Vagina (tissue), 2 donors: ENCODE measurements at regions not wholly inside any gene's neighbourhood (a gene's known extent, or its start where the extent isn't known, plus 50 kb on each side); places are given as distances from the start of the nearest gene placed in this dataset.

Experiments
- POLR2A ChIP-seq, 2 donors: fragments of 450-650 bp; IDR thresholded peaks; one replicate each; pipeline ENCODE4 v1.6.1; 2017; ENCODE audit warnings: antibody characterized with exemption in 2 of 2, mild to moderate bottlenecking in 2 of 2, moderate library complexity in 2 of 2
- POLR2AphosphoS5 ChIP-seq, 2 donors: sonication (generic); formaldehyde crosslinking; IDR thresholded peaks; one replicate each; pipeline ENCODE4 v1.9.0; 2017; ENCODE audit warnings: antibody characterized with exemption in 2 of 2, mild to moderate bottlenecking in 2 of 2, low read depth in 1 of 2; ENCODE audit not compliant: insufficient read depth in 1 of 2
- TF ChIP-seq, protein P1 (sequence below), 3 experiments: fragments of 450-650 bp in 2 of 3; fragments of 200-600 bp in 1 of 3; sonication (generic) in 1 of 3; IDR thresholded peaks; one replicate each; pipeline ENCODE4 v1.5.1; 2017 to 2019; ENCODE audit warnings: antibody characterized with exemption in 3 of 3, mild to moderate bottlenecking in 2 of 3, moderate library complexity in 2 of 3

DNA sequence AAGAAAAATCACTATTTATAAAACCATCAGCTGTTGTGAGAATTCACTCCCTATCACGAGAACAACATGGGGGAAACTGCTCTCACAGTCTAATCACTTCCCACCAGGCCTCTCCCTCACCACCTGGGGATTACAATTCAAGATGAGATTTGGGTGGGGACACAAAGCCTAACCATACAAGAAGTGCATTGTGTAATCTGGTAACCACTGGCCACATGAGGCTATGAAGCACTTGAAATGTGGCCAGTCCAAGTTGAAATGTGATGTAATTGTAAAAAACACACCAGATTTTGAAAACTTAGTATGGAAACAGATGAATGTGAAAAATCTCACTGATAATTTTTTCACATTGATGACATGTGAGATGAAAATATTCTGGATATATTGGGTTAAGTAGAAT, 293.8 kb downstream of the TTLL7 start:
- TF ChIP-seq POLR2AphosphoS5 (IDR thresholded peaks at IDR 0.05; ENCODE audit: insufficient read depth in 1 of 2, low read depth in 1 of 2) (no peak), POLR2A (IDR thresholded peaks at IDR 0.05) (no peak)
- TF ChIP-seq, protein P1, sequence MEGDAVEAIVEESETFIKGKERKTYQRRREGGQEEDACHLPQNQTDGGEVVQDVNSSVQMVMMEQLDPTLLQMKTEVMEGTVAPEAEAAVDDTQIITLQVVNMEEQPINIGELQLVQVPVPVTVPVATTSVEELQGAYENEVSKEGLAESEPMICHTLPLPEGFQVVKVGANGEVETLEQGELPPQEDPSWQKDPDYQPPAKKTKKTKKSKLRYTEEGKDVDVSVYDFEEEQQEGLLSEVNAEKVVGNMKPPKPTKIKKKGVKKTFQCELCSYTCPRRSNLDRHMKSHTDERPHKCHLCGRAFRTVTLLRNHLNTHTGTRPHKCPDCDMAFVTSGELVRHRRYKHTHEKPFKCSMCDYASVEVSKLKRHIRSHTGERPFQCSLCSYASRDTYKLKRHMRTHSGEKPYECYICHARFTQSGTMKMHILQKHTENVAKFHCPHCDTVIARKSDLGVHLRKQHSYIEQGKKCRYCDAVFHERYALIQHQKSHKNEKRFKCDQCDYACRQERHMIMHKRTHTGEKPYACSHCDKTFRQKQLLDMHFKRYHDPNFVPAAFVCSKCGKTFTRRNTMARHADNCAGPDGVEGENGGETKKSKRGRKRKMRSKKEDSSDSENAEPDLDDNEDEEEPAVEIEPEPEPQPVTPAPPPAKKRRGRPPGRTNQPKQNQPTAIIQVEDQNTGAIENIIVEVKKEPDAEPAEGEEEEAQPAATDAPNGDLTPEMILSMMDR (IDR thresholded peaks at IDR 0.05) = no peak
